ENCODE measurements at regions not wholly inside any gene's neighbourhood (a gene's known extent, or its start where the extent isn't known, plus 50 kb on each side); places are given as distances from the start of the nearest gene placed in this dataset.

DNA sequence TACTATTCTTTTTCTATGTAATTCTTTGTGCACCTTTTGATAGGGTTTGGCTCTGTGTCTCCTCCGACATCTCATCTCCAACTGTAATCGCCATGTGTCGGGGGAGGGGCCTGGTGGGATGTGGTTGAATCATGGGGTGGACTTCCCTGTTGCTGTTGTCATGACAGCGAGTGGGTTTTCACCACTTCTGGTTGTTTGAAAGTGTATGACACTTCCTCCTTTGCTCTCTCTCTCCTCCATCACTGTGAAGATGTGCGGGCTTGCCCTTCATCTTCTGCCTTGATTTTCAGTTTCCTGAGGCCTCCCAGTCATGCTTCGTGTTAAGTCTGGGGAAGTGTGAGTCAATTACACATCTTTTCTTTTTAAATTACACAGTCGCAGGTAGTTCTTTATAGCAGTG lies 225.8 kb upstream of the DPPA4 start:
- TF ChIP-seq CTCF (conservative IDR thresholded peaks at IDR 0.05; ENCODE audit: low read length) (no peak), EZH2phosphoT487 (IDR thresholded peaks at IDR 0.05; ENCODE audit: borderline replicate concordance, low read depth, low read length) (no peak)
